ENCODE measurements at regions not wholly inside any gene's neighbourhood (a gene's known extent, or its start where the extent isn't known, plus 50 kb on each side); places are given as distances from the start of the nearest gene placed in this dataset.
A peak's percentile ranks its signal among the peaks of the same experiment; 100 is the strongest.

GRCh38 chr9:82406456-82407085, 418.0 kb downstream of the SPATA31D1 start:
- Histone ChIP-seq H3K36me3 (ENCODE audit: control insufficient read depth in 1 of 2, insufficient read depth in 2 of 2, low read length in 2 of 2) (no peaks in the 10 kb centered on the region), H3K4me3 (ENCODE audit: low read depth, low read length) (no peak overlapping the region), H2BK120ac (ENCODE audit: insufficient read depth, low read length, poor library complexity) (no peak overlapping the region), H3K4ac (ENCODE audit: low read depth, low read length) (no peak overlapping the region), H2BK12ac (ENCODE audit: low read length) (no peak overlapping the region), H3K4me2 (ENCODE audit: low read length) (no peak overlapping the region), H3K14ac (ENCODE audit: low read length) (no peak overlapping the region), H3K27ac (ENCODE audit: low read depth, low read length) (no peak overlapping the region), H2AFZ (ENCODE audit: insufficient read depth, low read length, poor library complexity) (no peak overlapping the region), H3K9ac (ENCODE audit: low read length) (no peak overlapping the region), H3K79me1 (ENCODE audit: low read length) (no peaks in the 10 kb centered on the region), H2BK5ac (ENCODE audit: low read depth, low read length, poor library complexity) (no peak overlapping the region), H3K9me3 (ENCODE audit: insufficient read depth, low read depth, low read length) (no peaks in the 10 kb centered on the region), H3K4me1 (ENCODE audit: control insufficient read depth in 1 of 2, insufficient read depth in 2 of 2, low read length in 2 of 2) (no peaks in the 10 kb centered on the region), H4K12ac (ENCODE audit: low read depth, low read length) (no peak overlapping the region), H3K18ac (ENCODE audit: low read length) (no peak overlapping the region), H3K23ac (ENCODE audit: low read length) (no peak overlapping the region), H2AK5ac (ENCODE audit: low read length) (no peak overlapping the region), H4K8ac (ENCODE audit: low read depth, low read length) (no peak overlapping the region), H3K79me2 (ENCODE audit: control insufficient read depth, insufficient read depth, low read length, poor library complexity) (no peaks in the 10 kb centered on the region), H4K91ac (ENCODE audit: low read depth, low read length) (no peak overlapping the region), H3K27me3 (ENCODE audit: insufficient read depth, low read length) (no peaks in the 10 kb centered on the region)
- DNase-seq: no peak
- WGBS (ENCODE audit: extremely low coverage, insufficient coverage, insufficient read length): no CpG with 5 or more reads among the region's 3 CpGs

GRCh38 chr9:82410306-82410705, 421.7 kb downstream of the SPATA31D1 start:
- no peak overlapping the region for H2AK5ac ChIP-seq (ENCODE audit: low read length)
- H3K18ac ChIP-seq (ENCODE audit: low read length): no peak overlapping the region
- peak; percentile 11 to 56 for DNase-seq
- H2AFZ ChIP-seq (ENCODE audit: insufficient read depth, low read length, poor library complexity): no peak overlapping the region
- no peak overlapping the region for H3K14ac ChIP-seq (ENCODE audit: low read length)
- H3K9ac ChIP-seq (ENCODE audit: low read length): no peak overlapping the region
- H2BK12ac ChIP-seq (ENCODE audit: low read length): no peak overlapping the region
- no peak overlapping the region for H4K91ac ChIP-seq (ENCODE audit: low read depth, low read length)
- H3K4me2 ChIP-seq (ENCODE audit: low read length): no peak overlapping the region
- no peaks in the 10 kb centered on the region for H3K79me2 ChIP-seq (ENCODE audit: control insufficient read depth, insufficient read depth, low read length, poor library complexity)
- H3K36me3 ChIP-seq (ENCODE audit: control insufficient read depth in 1 of 2, insufficient read depth in 2 of 2, low read length in 2 of 2): no peaks in the 10 kb centered on the region
- no peak overlapping the region for H2BK5ac ChIP-seq (ENCODE audit: low read depth, low read length, poor library complexity)
- H3K9me3 ChIP-seq (ENCODE audit: insufficient read depth, low read depth, low read length): no peaks in the 10 kb centered on the region
- H3K4ac ChIP-seq (ENCODE audit: low read depth, low read length): no peak overlapping the region
- no peak overlapping the region for H4K8ac ChIP-seq (ENCODE audit: low read depth, low read length)
- H4K12ac ChIP-seq (ENCODE audit: low read depth, low read length): no peak overlapping the region
- no peak overlapping the region for H3K4me3 ChIP-seq (ENCODE audit: low read depth, low read length)
- no peak overlapping the region for H3K23ac ChIP-seq (ENCODE audit: low read length)
- H3K27me3 ChIP-seq (ENCODE audit: insufficient read depth, low read length): no peaks in the 10 kb centered on the region
- no peak overlapping the region for H2BK120ac ChIP-seq (ENCODE audit: insufficient read depth, low read length, poor library complexity)
- H3K79me1 ChIP-seq (ENCODE audit: low read length): no peaks in the 10 kb centered on the region
- H3K4me1 ChIP-seq (ENCODE audit: control insufficient read depth in 1 of 2, insufficient read depth in 2 of 2, low read length in 2 of 2): no peaks in the 10 kb centered on the region
- H3K27ac ChIP-seq (ENCODE audit: low read depth, low read length): no peak overlapping the region

GRCh38 chr9:82410866-82411265, 422.3 kb downstream of the SPATA31D1 start:
- H2BK120ac ChIP-seq (ENCODE audit: insufficient read depth, low read length, poor library complexity): no peak overlapping the region
- H3K27ac ChIP-seq (ENCODE audit: low read depth, low read length): no peak overlapping the region
- no peak for DNase-seq
- no peaks in the 10 kb centered on the region for H3K79me2 ChIP-seq (ENCODE audit: control insufficient read depth, insufficient read depth, low read length, poor library complexity)
- no peaks in the 10 kb centered on the region for H3K79me1 ChIP-seq (ENCODE audit: low read length)
- no peak overlapping the region for H3K18ac ChIP-seq (ENCODE audit: low read length)
- no peak overlapping the region for H3K9ac ChIP-seq (ENCODE audit: low read length)
- no peak overlapping the region for H4K91ac ChIP-seq (ENCODE audit: low read depth, low read length)
- H3K14ac ChIP-seq (ENCODE audit: low read length): no peak overlapping the region
- H3K4me1 ChIP-seq (ENCODE audit: control insufficient read depth in 1 of 2, insufficient read depth in 2 of 2, low read length in 2 of 2): no peaks in the 10 kb centered on the region
- no peak overlapping the region for H2BK5ac ChIP-seq (ENCODE audit: low read depth, low read length, poor library complexity)
- H3K36me3 ChIP-seq (ENCODE audit: control insufficient read depth in 1 of 2, insufficient read depth in 2 of 2, low read length in 2 of 2): no peaks in the 10 kb centered on the region
- H2BK12ac ChIP-seq (ENCODE audit: low read length): no peak overlapping the region
- H3K23ac ChIP-seq (ENCODE audit: low read length): no peak overlapping the region
- no peak overlapping the region for H2AFZ ChIP-seq (ENCODE audit: insufficient read depth, low read length, poor library complexity)
- H3K27me3 ChIP-seq (ENCODE audit: insufficient read depth, low read length): no peaks in the 10 kb centered on the region
- H3K4me3 ChIP-seq (ENCODE audit: low read depth, low read length): no peak overlapping the region
- H4K12ac ChIP-seq (ENCODE audit: low read depth, low read length): no peak overlapping the region
- no peak overlapping the region for H3K4me2 ChIP-seq (ENCODE audit: low read length)
- no peaks in the 10 kb centered on the region for H3K9me3 ChIP-seq (ENCODE audit: insufficient read depth, low read depth, low read length)
- H4K8ac ChIP-seq (ENCODE audit: low read depth, low read length): no peak overlapping the region
- H2AK5ac ChIP-seq (ENCODE audit: low read length): no peak overlapping the region
- no peak overlapping the region for H3K4ac ChIP-seq (ENCODE audit: low read depth, low read length)

DNA sequence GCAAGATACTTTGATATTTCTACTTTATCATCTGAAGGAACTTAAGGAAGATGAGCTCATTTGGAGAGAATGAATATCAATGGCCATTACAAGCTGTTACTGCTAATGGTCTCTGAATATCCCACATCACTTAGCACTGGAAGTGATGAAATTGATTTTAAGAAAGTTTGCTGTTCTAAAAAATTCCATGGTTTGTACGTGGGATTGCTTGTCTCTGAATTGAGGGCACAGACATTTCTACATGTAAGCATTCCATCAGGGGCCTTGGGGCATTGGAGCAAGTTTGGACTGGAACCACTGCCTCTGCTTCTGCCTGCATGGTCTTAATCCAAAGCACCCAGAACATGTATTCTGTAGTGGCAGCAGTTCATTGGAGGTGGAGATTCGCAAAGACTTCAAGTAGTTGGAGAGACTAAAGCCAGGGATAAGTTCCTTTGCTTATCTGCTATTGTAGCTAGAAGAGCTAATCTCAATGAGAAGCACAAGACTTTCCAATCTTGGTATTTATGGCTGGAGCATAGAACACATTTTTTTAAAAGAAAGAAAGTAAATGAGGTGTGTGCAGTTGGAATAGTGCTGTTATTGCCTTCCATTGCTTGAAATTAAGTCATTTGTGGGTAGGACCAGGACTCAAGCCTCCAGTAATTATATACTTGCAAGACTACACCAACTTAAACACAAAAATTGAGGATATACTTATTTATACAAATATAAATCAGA, 424.2 kb downstream of the SPATA31D1 start:
- Histone ChIP-seq H3K27me3 (ENCODE audit: insufficient read depth, low read length) (no peaks in the 10 kb centered on the region), H3K9ac (ENCODE audit: low read length) (no peak overlapping the region), H3K18ac (ENCODE audit: low read length) (no peak overlapping the region), H2BK120ac (ENCODE audit: insufficient read depth, low read length, poor library complexity) (no peak overlapping the region), H4K8ac (ENCODE audit: low read depth, low read length) (no peak overlapping the region), H3K4ac (ENCODE audit: low read depth, low read length) (no peak overlapping the region), H3K4me3 (ENCODE audit: low read depth, low read length) (no peak overlapping the region), H2BK5ac (ENCODE audit: low read depth, low read length, poor library complexity) (no peak overlapping the region), H3K27ac (ENCODE audit: low read depth, low read length) (no peak overlapping the region), H3K9me3 (ENCODE audit: insufficient read depth, low read depth, low read length) (no peaks in the 10 kb centered on the region), H3K4me1 (ENCODE audit: control insufficient read depth in 1 of 2, insufficient read depth in 2 of 2, low read length in 2 of 2) (no peaks in the 10 kb centered on the region), H3K79me2 (ENCODE audit: control insufficient read depth, insufficient read depth, low read length, poor library complexity) (no peaks in the 10 kb centered on the region), H2BK12ac (ENCODE audit: low read length) (no peak overlapping the region), H2AK5ac (ENCODE audit: low read length) (no peak overlapping the region), H3K36me3 (ENCODE audit: control insufficient read depth in 1 of 2, insufficient read depth in 2 of 2, low read length in 2 of 2) (no peaks in the 10 kb centered on the region), H2AFZ (ENCODE audit: insufficient read depth, low read length, poor library complexity) (no peak overlapping the region), H3K79me1 (ENCODE audit: low read length) (no peaks in the 10 kb centered on the region), H3K4me2 (ENCODE audit: low read length) (no peak overlapping the region), H4K12ac (ENCODE audit: low read depth, low read length) (no peak overlapping the region), H4K91ac (ENCODE audit: low read depth, low read length) (no peak overlapping the region), H3K14ac (ENCODE audit: low read length) (no peak overlapping the region), H3K23ac (ENCODE audit: low read length) (no peak overlapping the region)
- WGBS (ENCODE audit: extremely low coverage, insufficient coverage, insufficient read length): no CpG with 5 or more reads among the region's 2 CpGs
- DNase-seq: no peak

Data from trophoblast cell (in vitro differentiated cells and primary cell).